Gastrocnemius medialis (tissue), 4 donors: ENCODE measurements at regions not wholly inside any gene's neighbourhood (a gene's known extent, or its start where the extent isn't known, plus 50 kb on each side); places are given as distances from the start of the nearest gene placed in this dataset.

Experiments used
- ATAC-seq, 2 donors: fragments of 150-250 bp; one replicate each; pipeline ENCODE4 v1.9.1; 2016
- DNase-seq, 2 donors: peaks; one replicate each; pipeline ENCODE4 v3.0.0-alpha.2; 2019
- H3K27ac ChIP-seq, 4 donors: fragments of 200-600 bp; sonication (generic); 1 replicate in 1 of 4; 2 replicates in 3 of 4; pipeline ENCODE4 v1.5.1; 2016 to 2018; ENCODE audit warnings: mild to moderate bottlenecking in 2 of 4, moderate library complexity in 1 of 4
- H3K27me3 ChIP-seq, 3 donors: fragments of 200-600 bp; sonication (generic) in 2 of 3; 1 replicate in 1 of 3; 2 replicates in 2 of 3; pipeline versions ENCODE4 v1.5.1 to v1.6.0; 2016 to 2019; ENCODE audit warnings: mild to moderate bottlenecking in 1 of 3, moderate library complexity in 1 of 3
- H3K36me3 ChIP-seq, 2 donors: fragments of 200-600 bp; sonication (generic) in 1 of 2; one replicate each; pipeline ENCODE4 v1.5.1; 2017 to 2018
- H3K4me1 ChIP-seq, 2 donors: fragments of 200-600 bp; sonication (generic) in 1 of 2; one replicate each; pipeline ENCODE4 v1.5.1; 2016 to 2017; ENCODE audit warnings: mild to moderate bottlenecking in 2 of 2
- H3K4me3 ChIP-seq, 4 donors: fragments of 200-600 bp; sonication (generic) in 3 of 4; 1 replicate in 1 of 4; 2 replicates in 3 of 4; pipeline ENCODE4 v1.5.1; 2016 to 2019; ENCODE audit warnings: mild to moderate bottlenecking in 2 of 4
- H3K9me3 ChIP-seq, 3 donors: fragments of 200-600 bp; sonication (generic) in 2 of 3; 1 replicate in 1 of 3; 2 replicates in 2 of 3; pipeline ENCODE4 v1.5.1; 2016 to 2019
- POLR2A ChIP-seq, 2 donors: fragments of 450-650 bp; IDR thresholded peaks; one replicate each; pipeline ENCODE4 v1.6.1; 2017; ENCODE audit warnings: antibody characterized with exemption in 2 of 2, mild to moderate bottlenecking in 2 of 2, moderate library complexity in 2 of 2
- in situ Hi-C, 4 donors: fragments of 200-750 bp; cut with MboI; loops; one replicate each; pipeline versions ENCODE4 v1.15.0 to v1.8.0; 2017; ENCODE audit warnings: low sequenced_read_pairs in 4 of 4
- intact Hi-C: fragments of 100-400 bp; cut with DNase I; formaldehyde crosslinking; loops from one replicate; pipeline ENCODE4 v1.15.1; 2023; ENCODE audit warnings: low total_unique reads
- TF ChIP-seq, protein P1 (sequence below), 5 experiments: fragments of 450-650 bp in 3 of 5; fragments of 200-600 bp in 2 of 5; sonication (generic) in 2 of 5; IDR thresholded peaks in 4 of 5; conservative IDR thresholded peaks in 1 of 5; 1 replicate in 4 of 5; 2 replicates in 1 of 5; pipeline ENCODE4 v1.5.1; 2016 to 2019; ENCODE audit warnings: antibody characterized with exemption in 5 of 5, mild to moderate bottlenecking in 3 of 5, moderate library complexity in 3 of 5

DNA sequence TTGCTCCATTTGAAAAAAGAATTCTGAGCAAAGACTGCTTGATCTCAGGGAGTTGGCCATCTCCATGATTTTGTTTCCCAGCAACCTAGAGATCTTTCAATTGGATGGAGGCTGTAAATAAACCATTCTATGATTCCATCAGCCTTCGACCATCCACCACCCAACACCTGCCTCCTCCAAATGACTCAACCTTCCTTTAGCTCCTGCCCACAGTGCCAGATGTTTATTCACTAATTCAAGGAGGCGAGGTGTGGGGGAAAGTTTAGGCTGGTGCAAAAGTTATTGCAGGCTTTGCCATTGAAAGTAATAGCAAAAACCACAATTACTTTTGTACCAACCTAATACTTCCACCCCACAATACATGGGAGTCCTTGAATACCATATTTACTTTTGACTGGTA, 327.5 kb downstream of the CAAP1 start:
- Histone ChIP-seq H3K27ac (no peak overlapping the region), H3K4me3 (no peak overlapping the region), H3K9me3 (no peaks in the 10 kb centered on the region), H3K27me3 (no peaks in the 10 kb centered on the region), H3K4me1 (peaks cover 4 to 14% of the 10 kb centered on the region in 2 donors), H3K36me3 (no peaks in the 10 kb centered on the region)
- in situ Hi-C loops: loop anchor here in 1 of 4 donors (25.0 kb wide), 1 partner anchor 97 kb away; no protein-coding TSS in a partner anchor
- intact Hi-C loops: no loop called here
- TF ChIP-seq POLR2A (IDR thresholded peaks at IDR 0.05): no peak
- TF ChIP-seq, protein P1, sequence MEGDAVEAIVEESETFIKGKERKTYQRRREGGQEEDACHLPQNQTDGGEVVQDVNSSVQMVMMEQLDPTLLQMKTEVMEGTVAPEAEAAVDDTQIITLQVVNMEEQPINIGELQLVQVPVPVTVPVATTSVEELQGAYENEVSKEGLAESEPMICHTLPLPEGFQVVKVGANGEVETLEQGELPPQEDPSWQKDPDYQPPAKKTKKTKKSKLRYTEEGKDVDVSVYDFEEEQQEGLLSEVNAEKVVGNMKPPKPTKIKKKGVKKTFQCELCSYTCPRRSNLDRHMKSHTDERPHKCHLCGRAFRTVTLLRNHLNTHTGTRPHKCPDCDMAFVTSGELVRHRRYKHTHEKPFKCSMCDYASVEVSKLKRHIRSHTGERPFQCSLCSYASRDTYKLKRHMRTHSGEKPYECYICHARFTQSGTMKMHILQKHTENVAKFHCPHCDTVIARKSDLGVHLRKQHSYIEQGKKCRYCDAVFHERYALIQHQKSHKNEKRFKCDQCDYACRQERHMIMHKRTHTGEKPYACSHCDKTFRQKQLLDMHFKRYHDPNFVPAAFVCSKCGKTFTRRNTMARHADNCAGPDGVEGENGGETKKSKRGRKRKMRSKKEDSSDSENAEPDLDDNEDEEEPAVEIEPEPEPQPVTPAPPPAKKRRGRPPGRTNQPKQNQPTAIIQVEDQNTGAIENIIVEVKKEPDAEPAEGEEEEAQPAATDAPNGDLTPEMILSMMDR (IDR thresholded peaks at IDR 0.05 in 4 of 5, conservative IDR thresholded peaks at IDR 0.05 in 1 of 5): no peak
- DNase-seq (no peak), ATAC-seq (no peak)

DNA sequence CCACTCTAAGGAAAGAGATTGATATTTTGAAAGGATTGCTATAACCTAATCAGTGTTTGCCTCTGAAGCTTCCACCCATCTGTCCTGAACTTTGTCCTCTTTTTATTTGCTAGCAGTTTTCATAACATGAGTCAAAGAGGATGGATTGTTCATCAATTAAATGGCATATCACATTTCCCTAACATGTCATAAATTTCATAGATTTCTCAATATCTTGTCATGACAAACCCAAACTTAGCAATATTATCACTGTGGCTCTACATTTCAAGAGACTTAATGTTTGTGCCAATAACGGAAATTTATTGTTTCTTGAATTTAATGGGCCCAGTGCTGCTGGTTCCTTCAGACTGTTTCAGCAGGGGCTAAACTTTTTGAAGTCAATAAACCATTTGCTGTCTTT, 330.3 kb downstream of the CAAP1 start:
- H3K27ac ChIP-seq: no peak overlapping the region
- no peaks in the 10 kb centered on the region for H3K36me3 ChIP-seq
- ATAC-seq: no peak
- in situ Hi-C loops: loop anchor here in 1 of 4 donors (25.0 kb wide), 1 partner anchor 100 kb away; no protein-coding TSS in a partner anchor
- TF ChIP-seq POLR2A (IDR thresholded peaks at IDR 0.05): no peak
- TF ChIP-seq, protein P1 (IDR thresholded peaks at IDR 0.05 in 4 of 5, conservative IDR thresholded peaks at IDR 0.05 in 1 of 5): no peak
- peaks cover 4 to 5% of the 10 kb centered on the region in 2 donors for H3K4me1 ChIP-seq
- H3K4me3 ChIP-seq: no peak overlapping the region
- intact Hi-C loops: no loop called here
- no peak for DNase-seq
- H3K27me3 ChIP-seq: no peaks in the 10 kb centered on the region
- no peaks in the 10 kb centered on the region for H3K9me3 ChIP-seq

DNA sequence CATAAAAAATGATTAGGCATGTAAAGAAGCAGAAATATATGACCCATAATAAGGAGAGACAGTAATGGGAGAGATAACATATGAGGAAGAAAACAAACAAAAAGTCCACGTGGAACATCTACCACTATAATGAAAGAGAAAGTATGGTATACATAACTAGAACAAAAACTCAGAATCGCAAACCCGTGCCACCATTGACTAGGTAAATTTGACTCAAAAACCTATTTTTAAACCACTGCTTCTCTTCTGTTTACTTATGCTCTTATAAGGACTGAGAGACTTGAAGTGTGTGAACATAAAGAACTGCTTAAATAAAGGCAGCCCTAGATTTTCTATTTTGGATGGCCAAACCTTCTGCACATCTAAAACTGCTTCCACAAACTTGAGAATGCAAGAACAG, 330.7 kb downstream of the CAAP1 start:
- no peak for ATAC-seq
- H3K27ac ChIP-seq: no peak overlapping the region
- H3K27me3 ChIP-seq: no peaks in the 10 kb centered on the region
- intact Hi-C loops: no loop called here
- in situ Hi-C loops: loop anchor here in 1 of 4 donors (25.0 kb wide), 1 partner anchor 100 kb away; no protein-coding TSS in a partner anchor
- no peaks in the 10 kb centered on the region for H3K9me3 ChIP-seq
- TF ChIP-seq POLR2A (IDR thresholded peaks at IDR 0.05): no peak
- TF ChIP-seq, protein P1 (IDR thresholded peaks at IDR 0.05 in 4 of 5, conservative IDR thresholded peaks at IDR 0.05 in 1 of 5): no peak
- DNase-seq: no peak
- H3K4me1 ChIP-seq: peaks cover 4 to 5% of the 10 kb centered on the region in 2 donors
- H3K4me3 ChIP-seq: no peak overlapping the region
- no peaks in the 10 kb centered on the region for H3K36me3 ChIP-seq

DNA sequence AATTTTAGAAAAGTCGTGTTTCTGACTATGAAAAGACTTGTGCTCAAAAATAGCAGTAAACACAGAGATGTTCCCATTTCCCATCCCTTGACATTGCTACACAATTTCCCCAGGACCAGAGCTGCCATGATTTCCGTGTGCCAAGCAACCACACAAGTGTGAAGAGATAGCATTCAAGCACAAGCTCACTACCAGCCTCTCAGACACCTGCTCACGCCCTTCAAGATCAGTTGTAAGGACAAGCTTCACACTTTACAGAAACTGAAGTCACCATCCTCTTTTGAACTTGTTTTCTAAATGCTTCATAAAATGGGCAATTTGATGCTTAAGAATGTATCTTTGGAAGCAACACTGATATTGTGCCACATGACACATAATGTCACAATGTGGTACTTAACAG, 333.1 kb downstream of the CAAP1 start:
- Histone ChIP-seq H3K27ac (no peak overlapping the region), H3K9me3 (no peaks in the 10 kb centered on the region), H3K36me3 (no peaks in the 10 kb centered on the region), H3K4me3 (no peak overlapping the region), H3K27me3 (no peaks in the 10 kb centered on the region), H3K4me1 (no peaks in the 10 kb centered on the region)
- no peak for ATAC-seq
- TF ChIP-seq, protein P1 (IDR thresholded peaks at IDR 0.05 in 4 of 5, conservative IDR thresholded peaks at IDR 0.05 in 1 of 5): no peak
- no peak for TF ChIP-seq POLR2A (IDR thresholded peaks at IDR 0.05)
- in situ Hi-C loops (loop anchor here in 1 of 4 donors (25.0 kb wide), 1 partner anchor 103 kb away; no protein-coding TSS in a partner anchor), intact Hi-C loops (no loop called here)
- no peak for DNase-seq

DNA sequence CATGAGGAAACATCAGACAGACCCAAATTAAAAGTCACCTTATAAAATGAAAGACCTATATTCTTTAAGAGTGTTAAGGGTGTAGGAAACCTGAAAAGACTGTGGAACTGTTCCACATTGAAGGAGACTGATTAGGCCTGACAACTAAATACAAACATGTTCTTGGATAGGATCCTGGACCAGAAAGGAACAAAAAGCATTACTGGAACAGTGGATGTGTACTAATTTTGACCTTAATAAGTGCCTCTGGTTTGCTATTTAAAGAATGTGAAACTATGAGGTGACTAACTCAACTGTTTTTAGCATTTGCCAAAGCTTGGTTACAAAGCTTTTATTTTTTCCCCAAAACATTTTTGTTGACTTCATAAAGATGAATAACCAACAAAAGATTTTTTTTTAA, 340.6 kb downstream of the CAAP1 start:
- intact Hi-C loops: no loop called here
- Histone ChIP-seq H3K27ac (no peak overlapping the region), H3K27me3 (no peaks in the 10 kb centered on the region), H3K9me3 (no peaks in the 10 kb centered on the region), H3K4me3 (no peak overlapping the region), H3K36me3 (no peaks in the 10 kb centered on the region), H3K4me1 (no peaks in the 10 kb centered on the region)
- TF ChIP-seq, protein P1 (IDR thresholded peaks at IDR 0.05 in 4 of 5, conservative IDR thresholded peaks at IDR 0.05 in 1 of 5): no peak
- no peak for TF ChIP-seq POLR2A (IDR thresholded peaks at IDR 0.05)
- ATAC-seq: no peak
- in situ Hi-C loops: loop anchor here in 1 of 4 donors (25.0 kb wide), 1 partner anchor 110 kb away; no protein-coding TSS in a partner anchor
- no peak for DNase-seq
